AG04450 (cell line): ENCODE measurements at regions not wholly inside any gene's neighbourhood (a gene's known extent, or its start where the extent isn't known, plus 50 kb on each side); places are given as distances from the start of the nearest gene placed in this dataset.

Experiments used
- CTCF ChIA-PET: fragments of 300-600, 350-600 bp; formaldehyde crosslinking; extraction: SDS; loops from one replicate; lab custom pipeline; 2022; ENCODE audit warnings: antibody characterized with exemption, inconsistent platforms; lab: Charles Lee
- POLR2A ChIA-PET: fragments of 350-600 bp; formaldehyde crosslinking; extraction: SDS; loops from one replicate; lab custom pipeline; 2021; ENCODE audit warnings: antibody characterized with exemption, inconsistent platforms; lab: Yijun Ruan, JAX
- DNase-seq: peaks from one replicate; pipeline ENCODE4 v3.0.0-alpha.2; 2011; ENCODE audit warnings: low read depth, low spot score
- H3K27ac ChIP-seq: one replicate; pipeline ENCODE4 v1.5.1; 2012; ENCODE audit warnings: low read depth, low read length, control low read depth
- H3K27me3 ChIP-seq: one replicate; pipeline ENCODE4 v1.6.0; 2012; ENCODE audit warnings: low read length; ENCODE audit not compliant: control insufficient read depth, insufficient read depth
- H3K4me3 ChIP-seq: 2 replicates; pipeline ENCODE4 v1.5.1; 2011; ENCODE audit warnings: mild to moderate bottlenecking, low read depth, low read length, control low read depth
- H3K9me3 ChIP-seq: 2 replicates; pipeline ENCODE4 v1.5.1; 2012; ENCODE audit warnings: low read length; ENCODE audit not compliant: control insufficient read depth, insufficient read depth
- TF ChIP-seq, protein P1 (sequence below): IDR thresholded peaks from 2 replicates; pipeline ENCODE4 v1.5.1; 2011; ENCODE audit warnings: low read depth, low read length, control low read depth, inconsistent platforms

DNA sequence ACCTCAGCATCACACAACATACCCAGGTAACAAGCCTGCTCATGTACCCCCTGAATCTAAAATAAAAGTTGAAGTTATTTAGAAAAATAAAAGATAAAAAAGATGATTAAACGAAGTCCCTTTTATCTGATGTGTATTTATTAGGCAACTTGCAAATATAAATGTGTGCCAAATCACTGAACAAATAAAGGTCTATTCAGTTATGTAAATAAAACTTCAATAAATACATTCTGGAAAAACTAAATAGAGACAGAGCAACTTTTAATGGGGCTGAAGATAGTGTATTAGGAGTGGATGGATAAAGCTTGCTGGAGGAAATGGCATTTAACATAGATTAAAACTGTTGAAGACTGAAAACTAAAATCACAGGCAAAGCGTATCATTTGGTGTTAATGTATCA lies 678.0 kb upstream of the GRM7 start:
- H3K27me3 ChIP-seq: no peaks in the 10 kb centered on the region
- TF ChIP-seq, protein P1, sequence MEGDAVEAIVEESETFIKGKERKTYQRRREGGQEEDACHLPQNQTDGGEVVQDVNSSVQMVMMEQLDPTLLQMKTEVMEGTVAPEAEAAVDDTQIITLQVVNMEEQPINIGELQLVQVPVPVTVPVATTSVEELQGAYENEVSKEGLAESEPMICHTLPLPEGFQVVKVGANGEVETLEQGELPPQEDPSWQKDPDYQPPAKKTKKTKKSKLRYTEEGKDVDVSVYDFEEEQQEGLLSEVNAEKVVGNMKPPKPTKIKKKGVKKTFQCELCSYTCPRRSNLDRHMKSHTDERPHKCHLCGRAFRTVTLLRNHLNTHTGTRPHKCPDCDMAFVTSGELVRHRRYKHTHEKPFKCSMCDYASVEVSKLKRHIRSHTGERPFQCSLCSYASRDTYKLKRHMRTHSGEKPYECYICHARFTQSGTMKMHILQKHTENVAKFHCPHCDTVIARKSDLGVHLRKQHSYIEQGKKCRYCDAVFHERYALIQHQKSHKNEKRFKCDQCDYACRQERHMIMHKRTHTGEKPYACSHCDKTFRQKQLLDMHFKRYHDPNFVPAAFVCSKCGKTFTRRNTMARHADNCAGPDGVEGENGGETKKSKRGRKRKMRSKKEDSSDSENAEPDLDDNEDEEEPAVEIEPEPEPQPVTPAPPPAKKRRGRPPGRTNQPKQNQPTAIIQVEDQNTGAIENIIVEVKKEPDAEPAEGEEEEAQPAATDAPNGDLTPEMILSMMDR: no peak
- ChIA-PET POLR2A (no interaction called here), CTCF (no interaction called here)
- no peak overlapping the region for H3K4me3 ChIP-seq
- no peak for DNase-seq
- no peak overlapping the region for H3K27ac ChIP-seq
- peaks cover 7% of the 10 kb centered on the region for H3K9me3 ChIP-seq

DNA sequence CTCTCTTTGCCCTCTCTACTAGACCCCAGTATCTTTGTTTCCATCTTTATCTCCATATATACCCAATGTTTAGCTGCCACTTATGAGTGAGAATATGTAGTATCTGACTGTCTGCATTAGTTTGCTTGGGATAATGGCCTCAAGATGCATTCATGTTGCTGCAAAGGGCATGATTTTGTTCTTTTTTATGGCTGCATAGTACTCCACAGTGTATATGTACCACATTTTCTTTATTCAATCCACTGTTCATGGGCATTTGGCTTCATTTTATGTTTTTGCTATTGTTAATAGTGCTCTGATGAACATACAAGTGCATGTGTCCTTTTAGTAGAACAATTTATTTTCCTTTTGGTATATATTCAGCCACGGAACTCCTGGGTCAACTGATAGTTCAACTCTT lies 671.5 kb upstream of the GRM7 start:
- ChIA-PET CTCF (no interaction called here), POLR2A (no interaction called here)
- Histone ChIP-seq H3K27me3 (no peaks in the 10 kb centered on the region), H3K9me3 (peaks cover 6% of the 10 kb centered on the region; the same call in 1 of the 2 replicates), H3K27ac (no peak overlapping the region), H3K4me3 (no peak overlapping the region)
- TF ChIP-seq, protein P1: no peak
- no peak for DNase-seq

DNA sequence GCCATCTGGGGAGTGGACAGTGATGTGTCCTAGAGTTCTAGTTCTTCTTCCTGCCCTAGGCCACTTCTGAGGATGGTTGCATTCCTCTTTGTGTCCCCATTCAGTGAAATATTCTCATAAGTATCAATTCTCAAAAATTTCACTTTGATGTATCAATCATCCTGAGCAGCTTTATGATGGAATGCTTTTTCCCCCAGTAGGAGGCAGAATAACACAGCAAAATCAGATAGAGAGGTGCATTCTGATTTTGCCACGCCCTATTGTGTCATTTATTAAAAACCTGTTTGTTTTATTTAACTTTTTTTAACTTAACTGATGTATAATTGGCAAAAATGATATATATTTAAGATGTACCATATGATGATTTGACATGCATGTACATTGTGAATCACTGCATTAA lies 656.0 kb upstream of the GRM7 start:
- CTCF ChIA-PET: no interaction called here
- Histone ChIP-seq H3K27ac (no peak overlapping the region), H3K4me3 (no peak overlapping the region), H3K9me3 (peaks cover 12% of the 10 kb centered on the region), H3K27me3 (no peaks in the 10 kb centered on the region)
- DNase-seq: no peak
- TF ChIP-seq, protein P1: no peak
- POLR2A ChIA-PET: no interaction called here

DNA sequence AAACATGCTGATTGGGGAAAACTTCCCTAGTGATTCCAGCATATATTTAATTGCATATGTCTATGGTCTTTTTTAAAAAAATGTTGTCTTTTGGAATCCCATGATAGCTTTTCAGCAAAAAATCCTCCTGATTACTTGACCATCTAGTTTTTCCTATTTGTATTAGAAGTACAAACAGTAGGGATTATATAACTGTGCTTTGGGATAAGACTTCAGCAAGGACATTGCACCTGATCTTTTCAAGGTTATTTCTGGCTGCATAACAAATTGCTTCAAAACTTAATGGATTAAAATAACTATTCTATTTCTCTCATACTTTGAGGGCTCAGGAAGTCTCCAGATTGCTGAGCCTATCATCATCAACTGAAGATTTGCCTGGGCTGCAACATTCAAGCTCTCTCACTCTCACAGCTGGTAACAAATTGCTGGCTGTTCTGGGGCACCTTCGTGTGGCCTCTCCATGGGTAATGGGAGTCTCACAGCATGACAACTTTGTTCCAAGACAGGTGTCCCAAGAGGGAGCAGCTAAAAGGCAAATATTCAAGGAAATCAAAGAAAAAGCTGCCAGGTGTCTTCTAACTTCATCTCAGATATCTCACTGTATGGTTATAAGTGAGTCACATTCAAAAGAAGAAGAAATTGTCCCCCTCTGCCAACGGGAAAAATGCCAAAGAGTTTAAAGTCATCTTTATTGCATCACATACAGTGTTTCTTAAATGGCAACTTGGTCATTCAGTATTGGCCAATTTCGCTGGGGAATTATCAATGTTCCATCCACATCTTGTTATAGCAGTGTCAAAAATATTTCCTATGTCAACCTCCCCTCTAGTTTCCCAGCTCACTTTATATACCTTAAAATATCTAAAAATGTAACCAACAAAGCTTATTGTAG lies 644.5 kb upstream of the GRM7 start:
- Histone ChIP-seq H3K9me3 (peaks cover 7% of the 10 kb centered on the region), H3K27ac (no peak overlapping the region), H3K4me3 (no peak overlapping the region), H3K27me3 (no peaks in the 10 kb centered on the region)
- TF ChIP-seq, protein P1: no peak
- ChIA-PET CTCF (no interaction called here), POLR2A (no interaction called here)
- DNase-seq: no peak

DNA sequence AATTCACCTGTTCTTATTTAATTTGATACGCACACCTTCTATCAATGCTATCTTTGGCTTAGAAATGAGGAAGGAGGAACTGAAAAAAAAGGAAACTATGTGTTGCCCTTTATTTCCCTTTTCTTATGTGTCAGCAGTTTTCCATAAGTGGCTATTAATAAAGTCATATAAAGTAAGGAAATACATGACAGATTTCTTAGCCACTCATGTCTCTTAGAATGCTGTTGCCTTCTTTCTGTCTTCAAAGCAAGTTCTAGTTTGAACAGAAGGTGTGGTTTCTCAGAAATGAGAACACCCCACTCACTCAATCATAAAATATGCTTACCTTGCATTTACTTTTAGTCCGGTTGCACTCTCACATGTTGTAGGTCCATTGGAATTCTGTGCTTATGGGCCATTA lies 640.5 kb upstream of the GRM7 start:
- Histone ChIP-seq H3K27me3 (no peaks in the 10 kb centered on the region), H3K27ac (no peak overlapping the region), H3K4me3 (no peak overlapping the region), H3K9me3 (peaks cover 2% of the 10 kb centered on the region)
- ChIA-PET POLR2A (no interaction called here), CTCF (no interaction called here)
- no peak for DNase-seq
- TF ChIP-seq, protein P1: no peak
